GM21528 (cell line): ENCODE measurements at regions not wholly inside any gene's neighbourhood (a gene's known extent, or its start where the extent isn't known, plus 50 kb on each side); places are given as distances from the start of the nearest gene placed in this dataset.

Experiments
- ATAC-seq: cut with Tn5 transposase; IDR thresholded peaks from one replicate; pipeline ENCODE4 v1.9.1; 2021; ENCODE audit warnings: mild to moderate bottlenecking, moderate library complexity; ENCODE audit not compliant: unreplicated experiment, low FRiP score

GRCh38 chr7:115719963-115720362, 310.6 kb downstream of the TFEC start:
- no peak for ATAC-seq

GRCh38 chr7:115709664-115710063, 320.9 kb downstream of the TFEC start:
- no peak for ATAC-seq

- ATAC-seq = no peak
These were observed 322.6 kb downstream of the TFEC start for GRCh38 chr7:115708013-115708341.

GRCh38 chr7:115707258-115708012, 323.1 kb downstream of the TFEC start:
- no peak for ATAC-seq

GRCh38 chr7:115704884-115705283, 325.7 kb downstream of the TFEC start:
- no peak for ATAC-seq

- ATAC-seq = no peak
These were observed 329.4 kb downstream of the TFEC start for GRCh38 chr7:115701141-115701540.

GRCh38 chr7:115694424-115694823, 336.1 kb downstream of the TFEC start:
- no peak for ATAC-seq

- ATAC-seq = no peak
These were observed 336.8 kb downstream of the TFEC start for GRCh38 chr7:115693779-115694178.

GRCh38 chr7:115689941-115690340, 340.6 kb downstream of the TFEC start:
- no peak for ATAC-seq

- ATAC-seq = no peak
These were observed 347.5 kb downstream of the TFEC start for GRCh38 chr7:115683093-115683492.

- no peak for ATAC-seq
These were observed 348.1 kb downstream of the TFEC start for GRCh38 chr7:115682507-115682906.

- no peak for ATAC-seq
These were observed 349.6 kb downstream of the TFEC start for GRCh38 chr7:115680921-115681320.

GRCh38 chr7:115679976-115680375, 350.6 kb downstream of the TFEC start:
- ATAC-seq = peak; percentile 69

GRCh38 chr7:115679423-115679822, 351.1 kb downstream of the TFEC start:
- ATAC-seq = no peak

GRCh38 chr7:115678086-115678982, 352.2 kb downstream of the TFEC start:
- ATAC-seq = no peak

GRCh38 chr7:115676707-115677106, 353.9 kb downstream of the TFEC start:
- no peak for ATAC-seq

- no peak for ATAC-seq
These were observed 354.5 kb downstream of the TFEC start for GRCh38 chr7:115676080-115676479.

GRCh38 chr7:115674467-115675024, 356.0 kb downstream of the TFEC start:
- ATAC-seq = no peak

GRCh38 chr7:115672024-115672423, 358.5 kb downstream of the TFEC start:
- ATAC-seq = no peak

- no peak for ATAC-seq
These were observed 367.9 kb downstream of the TFEC start for GRCh38 chr7:115662676-115663075.

GRCh38 chr7:115662120-115662519, 368.4 kb downstream of the TFEC start:
- no peak for ATAC-seq
